OCI-LY7 (cell line): ENCODE measurements at regions not wholly inside any gene's neighbourhood (a gene's known extent, or its start where the extent isn't known, plus 50 kb on each side); places are given as distances from the start of the nearest gene placed in this dataset.

Source experiments
- BruUV-seq: library from RNA; stranded (reverse); fragments of 400-500 nt; replicated peaks from 2 replicates; lab custom pipeline; 2021; lab: Mats Ljungman, UMichigan
- CTCF ChIA-PET: fragments of 300-600 bp; sonication (Branson Sonifier 250); formaldehyde crosslinking; loops from one replicate; lab custom pipeline; 2022; ENCODE audit warnings: antibody characterized with exemption; ENCODE audit not compliant: unreplicated experiment; lab: Charles Lee
- POLR2A ChIA-PET: fragments of 300-600 bp; sonication (Branson Sonifier 250); formaldehyde crosslinking; loops from one replicate; lab custom pipeline; 2022; ENCODE audit warnings: antibody characterized with exemption; lab: Charles Lee
- DNase-seq: peaks from one replicate; pipeline ENCODE4 v3.0.0-alpha.2; 2015; ENCODE audit warnings: low spot score
- H2AFZ ChIP-seq: fragments of 200-600 bp; sonication (generic), shearing (Covaris generic); 2 replicates; pipeline ENCODE4 v1.6.1; 2014; ENCODE audit warnings: mild to moderate bottlenecking, antibody characterized with exemption, low read length, moderate library complexity
- H3K27ac ChIP-seq: fragments of 200-600 bp; sonication (generic); 2 replicates; pipeline ENCODE4 v1.5.1; 2014; ENCODE audit warnings: mixed run types, low read depth, mild to moderate bottlenecking, moderate library complexity, low read length, inconsistent platforms; ENCODE audit not compliant: poor library complexity, severe bottlenecking
- H3K36me3 ChIP-seq: fragments of 200-600 bp; sonication (generic); 2 replicates; pipeline ENCODE4 v1.6.1; 2014; ENCODE audit warnings: mild to moderate bottlenecking, antibody characterized with exemption, low read length, moderate library complexity, mixed read lengths; ENCODE audit not compliant: insufficient read depth
- H3K4me1 ChIP-seq: fragments of 200-600 bp; sonication (generic); 2 replicates; pipeline ENCODE4 v1.5.1; 2014; ENCODE audit warnings: mild to moderate bottlenecking, low read length; ENCODE audit not compliant: insufficient read depth, poor library complexity, severe bottlenecking
- H3K4me2 ChIP-seq: fragments of 200-600 bp; sonication (generic); 2 replicates; pipeline ENCODE4 v1.6.1; 2014; ENCODE audit warnings: mild to moderate bottlenecking, low read length
- H3K4me3 ChIP-seq: fragments of 200-600 bp; sonication (generic); 2 replicates; pipeline ENCODE4 v1.5.1; 2014; ENCODE audit warnings: mild to moderate bottlenecking, low read depth, low read length; ENCODE audit not compliant: poor library complexity, severe bottlenecking
- H3K79me2 ChIP-seq: fragments of 200-600 bp; sonication (generic); 2 replicates; pipeline ENCODE4 v1.6.1; 2016; ENCODE audit warnings: low read depth, mild to moderate bottlenecking, low read length, moderate library complexity, mixed read lengths; ENCODE audit not compliant: insufficient read depth
- H3K9me2 ChIP-seq: fragments of 200-600 bp; sonication (generic); 2 replicates; pipeline ENCODE4 v1.6.1; 2016; ENCODE audit warnings: mild to moderate bottlenecking, low read length, mixed read lengths; ENCODE audit not compliant: insufficient read depth
- H3K9me3 ChIP-seq: fragments of 200-600 bp; sonication (generic); 2 replicates; pipeline ENCODE4 v1.6.1; 2014; ENCODE audit warnings: mild to moderate bottlenecking, mixed run types, low read length, mixed read lengths
- H4K20me1 ChIP-seq: fragments of 200-600 bp; sonication (generic); 2 replicates; pipeline ENCODE4 v1.6.1; 2014; ENCODE audit warnings: mild to moderate bottlenecking, antibody characterized with exemption, low read length, moderate library complexity, mixed read lengths; ENCODE audit not compliant: insufficient read depth
- CTCF ChIP-seq: fragments of 200-600 bp; sonication (generic); conservative IDR thresholded peaks from 2 replicates; pipeline ENCODE4 v1.5.1; 2014; ENCODE audit warnings: mild to moderate bottlenecking, antibody characterized with exemption, low read length, moderate library complexity, mixed read lengths
- EZH2phosphoT487 ChIP-seq: fragments of 200-600 bp; sonication (generic); IDR thresholded peaks from 2 replicates; pipeline ENCODE4 v1.6.1; 2018; ENCODE audit warnings: low read depth, borderline replicate concordance, mild to moderate bottlenecking, mixed run types, antibody characterized with exemption, low read length, moderate library complexity, mixed read lengths
- intact Hi-C: fragments of 100-400 bp; cut with micrococcal nuclease; formaldehyde crosslinking; loops from one replicate; pipeline ENCODE4 v1.10.0; 2022; ENCODE audit not compliant: unreplicated experiment

DNA sequence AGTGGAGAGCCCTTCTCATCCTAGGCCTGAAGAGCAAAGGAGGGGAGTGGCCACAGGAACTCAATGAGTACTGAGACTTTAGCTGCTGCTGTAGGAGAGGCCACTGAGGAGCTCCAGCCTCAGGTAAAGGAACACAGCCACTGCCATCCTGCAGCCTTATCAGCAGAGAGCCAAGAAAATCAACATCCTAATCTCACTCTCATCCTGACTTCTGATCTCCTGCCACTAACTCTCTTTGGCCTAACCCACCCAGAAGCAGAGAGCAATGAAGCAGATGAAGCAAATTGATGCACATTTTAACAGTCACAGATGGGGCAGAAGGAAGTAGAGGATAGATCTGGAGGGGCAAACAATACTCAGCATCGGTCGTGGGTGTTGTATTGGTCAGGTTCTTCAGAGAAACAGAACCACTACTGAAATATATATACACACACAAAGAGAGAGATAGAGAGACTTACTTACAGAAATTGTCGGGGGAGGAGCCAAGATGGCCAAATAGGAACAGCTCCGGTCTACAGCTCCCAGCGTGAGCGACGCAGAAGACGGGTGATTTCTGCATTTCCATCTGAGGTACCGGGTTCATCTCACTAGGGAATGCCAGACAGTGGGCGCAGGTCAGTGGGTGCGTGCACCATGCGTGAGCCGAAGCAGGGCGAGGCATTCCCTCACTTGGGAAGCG, 297.6 kb downstream of the MTERF1 start:
- no peak for DNase-seq
- no peaks in the 10 kb centered on the region for H4K20me1 ChIP-seq
- no peak overlapping the region for H2AFZ ChIP-seq
- no peak overlapping the region for H3K27ac ChIP-seq
- ChIA-PET POLR2A (interaction anchor here (0.7 kb wide), 1 partner anchor 146 kb away, joined by 3 read pairs; no protein-coding TSS in a partner anchor), CTCF (no interaction called here)
- H3K4me2 ChIP-seq = no peak overlapping the region
- H3K79me2 ChIP-seq = no peaks in the 10 kb centered on the region
- no peaks in the 10 kb centered on the region for H3K9me3 ChIP-seq
- TF ChIP-seq EZH2phosphoT487 = no peak
- TF ChIP-seq CTCF = no peak
- BruUV-seq = no TSS peak
- H3K4me3 ChIP-seq = no peak overlapping the region
- no peaks in the 10 kb centered on the region for H3K9me2 ChIP-seq
- intact Hi-C loops = no loop called here
- H3K4me1 ChIP-seq = no peaks in the 10 kb centered on the region
- H3K36me3 ChIP-seq = no peaks in the 10 kb centered on the region

DNA sequence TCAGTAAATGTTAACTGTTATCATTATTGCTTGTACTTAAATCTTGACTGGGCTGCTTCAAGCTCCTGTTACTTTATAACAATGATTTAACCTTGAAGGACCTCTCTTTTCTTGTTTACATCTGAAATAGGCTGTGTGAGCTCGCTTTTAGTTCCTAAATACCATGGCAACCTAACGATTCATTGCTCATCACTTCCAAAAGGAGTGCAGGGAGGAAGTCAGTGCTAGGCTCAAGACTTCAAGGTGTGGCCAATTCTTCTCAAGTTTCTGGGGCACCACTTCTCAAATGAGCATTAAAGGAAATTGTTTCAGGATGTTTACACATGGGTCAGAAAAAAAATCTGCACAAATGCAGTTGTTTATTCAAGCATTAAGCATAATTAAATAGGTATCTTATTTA, 284.2 kb downstream of the MTERF1 start:
- no TSS peak for BruUV-seq
- Histone ChIP-seq H3K4me2 (no peak overlapping the region), H3K36me3 (no peaks in the 10 kb centered on the region), H3K27ac (no peak overlapping the region), H3K9me2 (no peaks in the 10 kb centered on the region), H3K9me3 (no peaks in the 10 kb centered on the region), H3K4me3 (no peak overlapping the region), H4K20me1 (no peaks in the 10 kb centered on the region), H3K79me2 (no peaks in the 10 kb centered on the region), H2AFZ (no peak overlapping the region), H3K4me1 (no peaks in the 10 kb centered on the region)
- ChIA-PET POLR2A (interaction anchor here (0.6 to 0.7 kb wide), 4 partner anchors 15 to 891 kb away, joined by 3 to 5 read pairs (median 3); no protein-coding TSS in a partner anchor), CTCF (no interaction called here)
- TF ChIP-seq CTCF (no peak), EZH2phosphoT487 (no peak)
- intact Hi-C loops = no loop called here
- DNase-seq = no peak

DNA sequence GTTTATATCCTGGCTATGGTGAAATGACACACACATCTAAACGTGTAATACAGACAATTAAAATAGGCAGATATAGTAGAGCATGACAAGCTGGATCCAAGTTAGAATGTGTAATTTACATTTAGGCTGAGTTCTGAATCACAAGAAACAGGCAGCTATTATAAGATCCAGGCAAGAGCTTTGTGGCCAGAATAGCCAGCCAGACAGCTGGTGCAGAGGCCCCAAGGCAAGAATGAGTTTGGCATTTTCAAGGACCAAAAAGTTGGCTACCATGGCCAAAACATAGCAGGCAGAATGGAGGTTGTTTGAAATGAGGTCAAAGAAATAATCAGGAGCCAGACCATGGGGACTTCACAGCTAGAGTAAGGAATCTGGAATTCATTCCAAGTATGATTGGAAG, 281.7 kb downstream of the MTERF1 start:
- H2AFZ ChIP-seq = no peak overlapping the region
- POLR2A ChIA-PET = no interaction called here
- no peaks in the 10 kb centered on the region for H3K9me3 ChIP-seq
- CTCF ChIA-PET = no interaction called here
- H3K4me1 ChIP-seq = no peaks in the 10 kb centered on the region
- no peak overlapping the region for H3K27ac ChIP-seq
- BruUV-seq = no TSS peak
- no peaks in the 10 kb centered on the region for H3K79me2 ChIP-seq
- no peak overlapping the region for H3K4me3 ChIP-seq
- no peak overlapping the region for H3K4me2 ChIP-seq
- no peaks in the 10 kb centered on the region for H3K9me2 ChIP-seq
- no peaks in the 10 kb centered on the region for H4K20me1 ChIP-seq
- no peak for DNase-seq
- H3K36me3 ChIP-seq = no peaks in the 10 kb centered on the region
- TF ChIP-seq CTCF = no peak
- intact Hi-C loops = no loop called here
